Osteoblast (primary cell): ENCODE measurements at regions not wholly inside any gene's neighbourhood (a gene's known extent, or its start where the extent isn't known, plus 50 kb on each side); places are given as distances from the start of the nearest gene placed in this dataset.

ENCODE experiments used
- DNase-seq: peaks from one replicate; pipeline ENCODE4 v3.0.0; 2011; ENCODE audit warnings: low spot score, mixed read lengths; ENCODE audit not compliant: insufficient read length; ENCODE audit errors: missing footprints
- H2AFZ ChIP-seq: 2 replicates; pipeline ENCODE4 v1.6.0; 2011; ENCODE audit warnings: mild to moderate bottlenecking, low read length
- H3K27ac ChIP-seq: 2 replicates; pipeline ENCODE4 v1.5.1; 2011; ENCODE audit warnings: mild to moderate bottlenecking, low read depth, low read length, moderate library complexity
- H3K27me3 ChIP-seq: 2 replicates; pipeline ENCODE4 v1.6.0; 2012; ENCODE audit warnings: mild to moderate bottlenecking, control low read depth, inconsistent platforms, low read length, moderate library complexity; ENCODE audit not compliant: insufficient read depth
- H3K36me3 ChIP-seq: 2 replicates; pipeline ENCODE4 v1.5.1; 2011; ENCODE audit warnings: mild to moderate bottlenecking, low read length, control low read depth, moderate library complexity; ENCODE audit not compliant: insufficient read depth
- H3K4me1 ChIP-seq: 2 replicates; pipeline ENCODE4 v1.5.1; 2011; ENCODE audit warnings: mild to moderate bottlenecking, low read length, control low read depth, moderate library complexity; ENCODE audit not compliant: insufficient read depth
- H3K4me2 ChIP-seq: 2 replicates; pipeline ENCODE4 v1.6.0; 2011; ENCODE audit warnings: mild to moderate bottlenecking, low read length; ENCODE audit not compliant: insufficient read depth
- H3K4me3 ChIP-seq: fragments of 200-600 bp; sonication (generic); 3 replicates; pipeline ENCODE4 v1.5.1; 2012; ENCODE audit warnings: mild to moderate bottlenecking, low read length, inconsistent platforms; ENCODE audit not compliant: insufficient read depth
- H3K79me2 ChIP-seq: 2 replicates; pipeline ENCODE4 v1.6.0; 2012; ENCODE audit warnings: mild to moderate bottlenecking, low read length, control low read depth, inconsistent platforms; ENCODE audit not compliant: insufficient read depth
- H3K9me3 ChIP-seq: 2 replicates; pipeline ENCODE4 v1.5.1; 2011; ENCODE audit warnings: low read depth, low read length, control low read depth
- H4K20me1 ChIP-seq: 2 replicates; pipeline ENCODE4 v1.6.0; 2012; ENCODE audit warnings: mild to moderate bottlenecking, low read length, control low read depth; ENCODE audit not compliant: insufficient read depth
- CTCF ChIP-seq: IDR thresholded peaks from 2 replicates; pipeline ENCODE4 v1.5.1; 2011; ENCODE audit warnings: mild to moderate bottlenecking, low read depth, low read length, moderate library complexity; ENCODE audit errors: extremely low read depth

DNA sequence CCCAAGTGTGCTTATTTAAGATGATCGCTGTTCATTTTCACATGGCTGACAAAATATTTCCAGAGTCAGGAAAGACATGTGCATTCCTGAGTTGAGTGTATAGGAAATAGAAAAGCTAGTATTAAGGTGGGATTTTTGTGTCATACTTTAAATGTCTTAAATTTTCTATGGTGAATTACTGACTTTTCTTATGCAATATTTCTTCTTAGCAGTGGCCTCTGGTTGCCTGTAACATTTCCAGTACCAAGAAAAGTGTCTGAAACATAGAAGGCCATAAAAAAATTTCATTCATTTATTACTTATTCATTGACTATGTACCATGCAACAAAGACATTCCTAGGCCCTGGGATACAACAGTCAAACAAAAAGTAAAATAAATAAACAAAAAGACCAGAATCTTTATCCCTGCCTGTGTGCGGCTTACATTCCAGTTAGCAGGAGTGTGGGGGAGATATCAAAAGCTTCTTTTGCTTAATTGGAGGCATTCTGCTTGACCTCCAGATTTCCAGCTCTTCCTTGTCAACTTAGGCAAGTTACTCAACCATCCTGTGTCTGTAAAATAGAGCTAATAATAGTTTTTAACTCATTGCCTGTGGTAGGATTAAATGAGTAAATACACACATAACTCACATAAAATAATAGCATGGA lies 216.3 kb upstream of the FLRT2 start:
- Histone ChIP-seq H2AFZ (no peak overlapping the region), H3K27me3 (no peaks in the 10 kb centered on the region), H3K79me2 (no peaks in the 10 kb centered on the region), H3K9me3 (no peaks in the 10 kb centered on the region), H4K20me1 (no peaks in the 10 kb centered on the region), H3K27ac (no peak overlapping the region), H3K4me3 (no peak overlapping the region), H3K4me1 (peaks cover 20% of the 10 kb centered on the region), H3K36me3 (no peaks in the 10 kb centered on the region), H3K4me2 (no peak overlapping the region)
- TF ChIP-seq CTCF, result no peak
- DNase-seq, result no peak

- no peak for TF ChIP-seq CTCF
- Histone ChIP-seq H3K9me3 (no peaks in the 10 kb centered on the region), H4K20me1 (no peaks in the 10 kb centered on the region), H3K36me3 (no peaks in the 10 kb centered on the region), H3K79me2 (no peaks in the 10 kb centered on the region), H3K27ac (no peak overlapping the region), H3K4me3 (no peak overlapping the region), H2AFZ (no peak overlapping the region), H3K4me1 (peaks cover 31% of the 10 kb centered on the region), H3K4me2 (no peak overlapping the region), H3K27me3 (no peaks in the 10 kb centered on the region)
- DNase-seq, result peak; percentile 46
These were observed 214.7 kb upstream of the FLRT2 start for GRCh38 chr14:85315290-85315689.

GRCh38 chr14:85315733-85316290 lies 214.1 kb upstream of the FLRT2 start:
- DNase-seq, result no peak
- Histone ChIP-seq H3K27ac (no peak overlapping the region), H3K4me2 (no peak overlapping the region), H3K27me3 (no peaks in the 10 kb centered on the region), H3K9me3 (no peaks in the 10 kb centered on the region), H3K36me3 (no peaks in the 10 kb centered on the region), H3K4me1 (peaks cover 34% of the 10 kb centered on the region), H3K79me2 (no peaks in the 10 kb centered on the region), H3K4me3 (no peak overlapping the region), H2AFZ (no peak overlapping the region), H4K20me1 (no peaks in the 10 kb centered on the region)
- no peak for TF ChIP-seq CTCF

- H3K4me1 ChIP-seq, result peaks cover 34% of the 10 kb centered on the region
- no peak for TF ChIP-seq CTCF
- no peak overlapping the region for H3K4me3 ChIP-seq
- H2AFZ ChIP-seq, result no peak overlapping the region
- H3K27ac ChIP-seq, result no peak overlapping the region
- H3K36me3 ChIP-seq, result no peaks in the 10 kb centered on the region
- H3K4me2 ChIP-seq, result no peak overlapping the region
- no peak for DNase-seq
- H4K20me1 ChIP-seq, result no peaks in the 10 kb centered on the region
- no peaks in the 10 kb centered on the region for H3K9me3 ChIP-seq
- no peaks in the 10 kb centered on the region for H3K27me3 ChIP-seq
- no peaks in the 10 kb centered on the region for H3K79me2 ChIP-seq
These were observed 213.1 kb upstream of the FLRT2 start for GRCh38 chr14:85316701-85317410.
